NT2/D1 (cell line): ENCODE measurements at regions not wholly inside any gene's neighbourhood (a gene's known extent, or its start where the extent isn't known, plus 50 kb on each side); places are given as distances from the start of the nearest gene placed in this dataset.

Experiments used
- YY1 ChIP-seq: IDR thresholded peaks from 2 replicates; pipeline ENCODE4 v1.6.1; 2011; ENCODE audit not compliant: insufficient read length, insufficient read depth
- ZNF274 ChIP-seq: IDR thresholded peaks from 2 replicates; pipeline ENCODE4 v1.6.1; 2011; ENCODE audit warnings: mild to moderate bottlenecking, low read depth, low read length

- TF ChIP-seq YY1 (no peak), ZNF274 (no peak)
These were observed 550.9 kb downstream of the GLUD2 start for GRCh38 chrX:121598356-121598755.
